Transverse colon (tissue), 3 donors: ENCODE measurements at regions not wholly inside any gene's neighbourhood (a gene's known extent, or its start where the extent isn't known, plus 50 kb on each side); places are given as distances from the start of the nearest gene placed in this dataset.

ENCODE experiments used
- POLR2A ChIP-seq: fragments of 450-650 bp; IDR thresholded peaks from one replicate; pipeline ENCODE4 v1.6.1; 2016; ENCODE audit warnings: antibody characterized with exemption, mild to moderate bottlenecking, moderate library complexity
- TF ChIP-seq, protein P1 (sequence below), 5 experiments: fragments of 200-600 bp in 3 of 5; fragments of 450-650 bp in 2 of 5; sonication (generic) in 3 of 5; IDR thresholded peaks; 1 replicate in 2 of 5; 2 replicates in 3 of 5; pipeline ENCODE4 v1.5.1; 2016 to 2017; ENCODE audit warnings: antibody characterized with exemption in 5 of 5, inconsistent platforms in 3 of 5, mild to moderate bottlenecking in 2 of 5, moderate library complexity in 1 of 5

DNA sequence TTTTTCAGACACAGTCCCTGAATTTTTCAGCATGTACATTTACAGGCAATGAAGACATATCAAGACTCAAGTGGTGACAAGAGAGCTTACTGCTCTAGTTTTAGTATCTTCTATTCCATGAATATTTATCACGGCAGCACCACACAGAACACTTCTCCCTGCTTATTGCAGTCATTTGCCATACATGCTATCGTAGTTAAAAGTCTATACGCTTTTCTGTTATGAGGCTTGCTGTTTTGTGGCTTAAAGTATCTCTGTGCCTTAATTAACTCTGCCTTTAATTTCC lies 65.4 kb upstream of the GK2 start:
- TF ChIP-seq, protein P1, sequence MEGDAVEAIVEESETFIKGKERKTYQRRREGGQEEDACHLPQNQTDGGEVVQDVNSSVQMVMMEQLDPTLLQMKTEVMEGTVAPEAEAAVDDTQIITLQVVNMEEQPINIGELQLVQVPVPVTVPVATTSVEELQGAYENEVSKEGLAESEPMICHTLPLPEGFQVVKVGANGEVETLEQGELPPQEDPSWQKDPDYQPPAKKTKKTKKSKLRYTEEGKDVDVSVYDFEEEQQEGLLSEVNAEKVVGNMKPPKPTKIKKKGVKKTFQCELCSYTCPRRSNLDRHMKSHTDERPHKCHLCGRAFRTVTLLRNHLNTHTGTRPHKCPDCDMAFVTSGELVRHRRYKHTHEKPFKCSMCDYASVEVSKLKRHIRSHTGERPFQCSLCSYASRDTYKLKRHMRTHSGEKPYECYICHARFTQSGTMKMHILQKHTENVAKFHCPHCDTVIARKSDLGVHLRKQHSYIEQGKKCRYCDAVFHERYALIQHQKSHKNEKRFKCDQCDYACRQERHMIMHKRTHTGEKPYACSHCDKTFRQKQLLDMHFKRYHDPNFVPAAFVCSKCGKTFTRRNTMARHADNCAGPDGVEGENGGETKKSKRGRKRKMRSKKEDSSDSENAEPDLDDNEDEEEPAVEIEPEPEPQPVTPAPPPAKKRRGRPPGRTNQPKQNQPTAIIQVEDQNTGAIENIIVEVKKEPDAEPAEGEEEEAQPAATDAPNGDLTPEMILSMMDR (IDR thresholded peaks at IDR 0.05): no peak
- no peak for TF ChIP-seq POLR2A
